ENCODE measurements at regions not wholly inside any gene's neighbourhood (a gene's known extent, or its start where the extent isn't known, plus 50 kb on each side); places are given as distances from the start of the nearest gene placed in this dataset.

- DNase-seq, result no peak
These were observed 156.8 kb downstream of the KCNA5 start for GRCh38 chr12:5200278-5201087.

- DNase-seq, result no peak
These were observed 158.0 kb downstream of the KCNA5 start for GRCh38 chr12:5201554-5202218.

GRCh38 chr12:5203274-5203673 lies 159.6 kb downstream of the KCNA5 start:
- no peak for DNase-seq

GRCh38 chr12:5203720-5204119 lies 160.0 kb downstream of the KCNA5 start:
- DNase-seq, result no peak

- no peak for DNase-seq
These were observed 160.6 kb downstream of the KCNA5 start for GRCh38 chr12:5204271-5204670.

- no peak for DNase-seq
These were observed 161.2 kb downstream of the KCNA5 start for GRCh38 chr12:5204831-5205230.

- DNase-seq, result no peak
These were observed 162.9 kb downstream of the KCNA5 start for GRCh38 chr12:5206401-5207175.

GRCh38 chr12:5210179-5210922 lies 166.7 kb downstream of the KCNA5 start:
- no peak for DNase-seq

- DNase-seq, result no peak
These were observed 167.2 kb downstream of the KCNA5 start for GRCh38 chr12:5210923-5211290.

- no peak for DNase-seq
These were observed 169.7 kb downstream of the KCNA5 start for GRCh38 chr12:5213336-5213735.

- DNase-seq, result no peak
These were observed 170.3 kb downstream of the KCNA5 start for GRCh38 chr12:5213990-5214389.

- no peak for DNase-seq
These were observed 174.3 kb downstream of the KCNA5 start for GRCh38 chr12:5217936-5218335.

- DNase-seq, result no peak
These were observed 176.4 kb downstream of the KCNA5 start for GRCh38 chr12:5220099-5220498.

GRCh38 chr12:5220835-5221234 lies 177.2 kb downstream of the KCNA5 start:
- DNase-seq, result peak; percentile 37

GRCh38 chr12:5222011-5222461 lies 178.4 kb downstream of the KCNA5 start:
- DNase-seq, result no peak

- no peak for DNase-seq
These were observed 179.1 kb downstream of the KCNA5 start for GRCh38 chr12:5222729-5223128.

- no peak for DNase-seq
These were observed 180.2 kb downstream of the KCNA5 start for GRCh38 chr12:5223881-5224280.

GRCh38 chr12:5226581-5226980 lies 182.9 kb downstream of the KCNA5 start:
- DNase-seq, result no peak

- no peak for DNase-seq
These were observed 184.2 kb downstream of the KCNA5 start for GRCh38 chr12:5227708-5228373.

- no peak for DNase-seq
These were observed 186.5 kb downstream of the KCNA5 start for GRCh38 chr12:5230156-5230555.

- no peak for DNase-seq
These were observed 187.2 kb downstream of the KCNA5 start for GRCh38 chr12:5230861-5231260.

- no peak for DNase-seq
These were observed 188.6 kb downstream of the KCNA5 start for GRCh38 chr12:5232291-5232690.
